ENCODE measurements at regions not wholly inside any gene's neighbourhood (a gene's known extent, or its start where the extent isn't known, plus 50 kb on each side); places are given as distances from the start of the nearest gene placed in this dataset.

GRCh38 chr14:101175731-101176534 lies 272.4 kb upstream of the RTL1 start:
- Histone ChIP-seq H3K27me3 (no peaks in the 10 kb centered on the region), H3K9me3 (no peaks in the 10 kb centered on the region), H3K36me3 (no peaks in the 10 kb centered on the region), H3K4me1 (no peaks in the 10 kb centered on the region), H3K4me3 (no peak overlapping the region), H3K27ac (no peak overlapping the region)
- intact Hi-C loops (cut with DNase I) = no loop called here
- no peak for TF ChIP-seq CTCF (IDR thresholded peaks at IDR 0.05)
- ATAC-seq = peak; percentile 5
- DNase-seq = peak; percentile 39

GRCh38 chr14:101176535-101177205 lies 273.1 kb upstream of the RTL1 start:
- H3K27ac ChIP-seq = no peak overlapping the region
- H3K4me3 ChIP-seq = no peak overlapping the region
- TF ChIP-seq CTCF (IDR thresholded peaks at IDR 0.05) = no peak
- peak; percentile 40 for DNase-seq
- H3K4me1 ChIP-seq = no peaks in the 10 kb centered on the region
- intact Hi-C loops (cut with DNase I) = no loop called here
- ATAC-seq = no peak
- no peaks in the 10 kb centered on the region for H3K27me3 ChIP-seq
- no peaks in the 10 kb centered on the region for H3K36me3 ChIP-seq
- no peaks in the 10 kb centered on the region for H3K9me3 ChIP-seq

GRCh38 chr14:101177301-101177971 lies 273.9 kb upstream of the RTL1 start:
- Histone ChIP-seq H3K4me1 (no peaks in the 10 kb centered on the region), H3K27me3 (no peaks in the 10 kb centered on the region), H3K27ac (no peak overlapping the region), H3K36me3 (no peaks in the 10 kb centered on the region), H3K4me3 (no peak overlapping the region), H3K9me3 (no peaks in the 10 kb centered on the region)
- no peak for ATAC-seq
- intact Hi-C loops (cut with DNase I) = no loop called here
- peak; percentile 39 for DNase-seq
- TF ChIP-seq CTCF (IDR thresholded peaks at IDR 0.05) = no peak

GRCh38 chr14:101178184-101179072 lies 274.9 kb upstream of the RTL1 start:
- Histone ChIP-seq H3K9me3 (no peaks in the 10 kb centered on the region), H3K27ac (no peak overlapping the region), H3K4me1 (no peaks in the 10 kb centered on the region), H3K36me3 (no peaks in the 10 kb centered on the region), H3K27me3 (no peaks in the 10 kb centered on the region), H3K4me3 (no peak overlapping the region)
- no peak for TF ChIP-seq CTCF (IDR thresholded peaks at IDR 0.05)
- intact Hi-C loops (cut with DNase I) = no loop called here
- ATAC-seq = no peak
- peak; percentile 46 for DNase-seq

- DNase-seq (peak; percentile 45), ATAC-seq (no peak)
- Histone ChIP-seq H3K9me3 (no peaks in the 10 kb centered on the region), H3K4me1 (no peaks in the 10 kb centered on the region), H3K4me3 (no peak overlapping the region), H3K27ac (no peak overlapping the region), H3K27me3 (no peaks in the 10 kb centered on the region), H3K36me3 (no peaks in the 10 kb centered on the region)
- intact Hi-C loops (cut with DNase I) = no loop called here
- TF ChIP-seq CTCF (IDR thresholded peaks at IDR 0.05) = no peak
Measured at GRCh38 chr14:101179691-101180211, 276.2 kb upstream of the RTL1 start.

Measured in upper lobe of right lung (tissue), 1 donor.